Glutamatergic neuron (in vitro differentiated cells): ENCODE measurements at regions not wholly inside any gene's neighbourhood (a gene's known extent, or its start where the extent isn't known, plus 50 kb on each side); places are given as distances from the start of the nearest gene placed in this dataset.

ENCODE experiments used
- DNase-seq: peaks from one replicate; pipeline ENCODE4 v3.0.0; 2022
- H3K27ac Mint-ChIP-seq: one replicate; pipeline ENCODE4 v1.8.0; 2020; ENCODE audit warnings: mild to moderate bottlenecking, mixed read lengths, inconsistent platforms; ENCODE audit not compliant: unreplicated experiment
- H3K27me3 Mint-ChIP-seq: one replicate; pipeline ENCODE4 v1.8.0; 2020; ENCODE audit warnings: mild to moderate bottlenecking, moderate library complexity, mixed read lengths, inconsistent platforms; ENCODE audit not compliant: unreplicated experiment
- H3K36me3 Mint-ChIP-seq: one replicate; pipeline ENCODE4 v1.8.0; 2020; ENCODE audit warnings: mild to moderate bottlenecking, mixed read lengths, inconsistent platforms; ENCODE audit not compliant: unreplicated experiment
- H3K4me1 Mint-ChIP-seq: one replicate; pipeline ENCODE4 v1.8.0; 2020; ENCODE audit warnings: mild to moderate bottlenecking, low read depth, mixed read lengths, inconsistent platforms; ENCODE audit not compliant: unreplicated experiment
- H3K4me3 Mint-ChIP-seq: one replicate; pipeline ENCODE4 v1.8.0; 2020; ENCODE audit warnings: mild to moderate bottlenecking, mixed read lengths, inconsistent platforms; ENCODE audit not compliant: unreplicated experiment
- H3K9me3 Mint-ChIP-seq: one replicate; pipeline ENCODE4 v1.8.0; 2020; ENCODE audit warnings: mild to moderate bottlenecking, moderate library complexity, mixed read lengths, inconsistent platforms; ENCODE audit not compliant: unreplicated experiment
- CTCF ChIP-seq: fragments of 200-600 bp; sonication (generic); IDR thresholded peaks from one replicate; pipeline ENCODE4 v1.5.0; 2021; ENCODE audit not compliant: partially characterized antibody, unreplicated experiment

- Mint-ChIP-seq H3K27me3 (no peaks in the 10 kb centered on the region), H3K4me3 (no peak overlapping the region), H3K9me3 (no peaks in the 10 kb centered on the region), H3K36me3 (no peaks in the 10 kb centered on the region), H3K4me1 (no peaks in the 10 kb centered on the region), H3K27ac (no peak overlapping the region)
- no peak for DNase-seq
- no peak for TF ChIP-seq CTCF
Observed at GRCh38 chr14:82657186-82657675, 1123.6 kb upstream of the SEL1L start.

- Mint-ChIP-seq H3K9me3 (no peaks in the 10 kb centered on the region), H3K27ac (no peak overlapping the region), H3K36me3 (no peaks in the 10 kb centered on the region), H3K4me3 (no peak overlapping the region), H3K4me1 (no peaks in the 10 kb centered on the region), H3K27me3 (no peaks in the 10 kb centered on the region)
- DNase-seq = no peak
- no peak for TF ChIP-seq CTCF
Observed at GRCh38 chr14:82661258-82661657, 1127.6 kb upstream of the SEL1L start.

GRCh38 chr14:82667006-82667405, 1133.4 kb upstream of the SEL1L start:
- Mint-ChIP-seq H3K36me3 (no peaks in the 10 kb centered on the region), H3K27me3 (no peaks in the 10 kb centered on the region), H3K4me3 (no peak overlapping the region), H3K27ac (no peak overlapping the region), H3K4me1 (no peaks in the 10 kb centered on the region), H3K9me3 (no peaks in the 10 kb centered on the region)
- TF ChIP-seq CTCF = no peak
- no peak for DNase-seq

GRCh38 chr14:82667501-82667900, 1133.8 kb upstream of the SEL1L start:
- Mint-ChIP-seq H3K9me3 (no peaks in the 10 kb centered on the region), H3K27ac (no peak overlapping the region), H3K4me3 (no peak overlapping the region), H3K36me3 (no peaks in the 10 kb centered on the region), H3K27me3 (no peaks in the 10 kb centered on the region), H3K4me1 (no peaks in the 10 kb centered on the region)
- DNase-seq = no peak
- no peak for TF ChIP-seq CTCF

GRCh38 chr14:82676403-82676802, 1142.8 kb upstream of the SEL1L start:
- TF ChIP-seq CTCF = no peak
- Mint-ChIP-seq H3K4me3 (no peak overlapping the region), H3K36me3 (no peaks in the 10 kb centered on the region), H3K4me1 (no peaks in the 10 kb centered on the region), H3K27ac (no peak overlapping the region), H3K9me3 (no peaks in the 10 kb centered on the region), H3K27me3 (no peaks in the 10 kb centered on the region)
- no peak for DNase-seq
